Mammary epithelial cell (primary cell): ENCODE measurements at regions not wholly inside any gene's neighbourhood (a gene's known extent, or its start where the extent isn't known, plus 50 kb on each side); places are given as distances from the start of the nearest gene placed in this dataset.

Source experiments
- EZH2 ChIP-seq: IDR thresholded peaks from 2 replicates; pipeline ENCODE4 v1.6.1; 2012; ENCODE audit warnings: low read length, inconsistent platforms, borderline replicate concordance
- TF ChIP-seq, protein P1 (sequence below), 2 donors: IDR thresholded peaks in 1 of 2; conservative IDR thresholded peaks in 1 of 2; 2 replicates each; pipeline ENCODE4 v1.5.1; 2011 to 2012; ENCODE audit warnings: inconsistent platforms in 2 of 2, low read length in 2 of 2, mild to moderate bottlenecking in 2 of 2, control low read depth in 1 of 2, low read depth in 1 of 2; ENCODE audit not compliant: insufficient read depth in 1 of 2; ENCODE audit errors: extremely low read depth in 1 of 2

DNA sequence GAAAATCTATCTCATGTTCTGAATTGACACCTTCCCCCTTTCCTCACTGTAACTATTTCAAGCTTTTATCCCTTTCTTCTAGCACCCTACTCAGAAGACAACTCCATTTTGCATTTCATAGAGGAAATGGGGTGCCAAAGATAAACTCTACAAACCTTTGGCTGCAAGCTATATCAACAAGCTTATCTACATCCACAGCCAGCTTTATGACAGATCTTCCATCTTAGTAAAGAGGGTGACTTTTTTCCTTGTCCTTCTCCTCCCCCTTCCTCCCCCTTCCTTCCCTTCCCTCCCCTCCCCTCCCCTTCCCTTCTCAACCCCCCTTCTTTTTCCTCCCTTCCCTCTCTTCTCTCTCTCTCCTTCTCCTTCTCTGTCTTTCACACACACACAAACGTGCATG lies 58.0 kb upstream of the OLIG3 start:
- TF ChIP-seq, protein P1, sequence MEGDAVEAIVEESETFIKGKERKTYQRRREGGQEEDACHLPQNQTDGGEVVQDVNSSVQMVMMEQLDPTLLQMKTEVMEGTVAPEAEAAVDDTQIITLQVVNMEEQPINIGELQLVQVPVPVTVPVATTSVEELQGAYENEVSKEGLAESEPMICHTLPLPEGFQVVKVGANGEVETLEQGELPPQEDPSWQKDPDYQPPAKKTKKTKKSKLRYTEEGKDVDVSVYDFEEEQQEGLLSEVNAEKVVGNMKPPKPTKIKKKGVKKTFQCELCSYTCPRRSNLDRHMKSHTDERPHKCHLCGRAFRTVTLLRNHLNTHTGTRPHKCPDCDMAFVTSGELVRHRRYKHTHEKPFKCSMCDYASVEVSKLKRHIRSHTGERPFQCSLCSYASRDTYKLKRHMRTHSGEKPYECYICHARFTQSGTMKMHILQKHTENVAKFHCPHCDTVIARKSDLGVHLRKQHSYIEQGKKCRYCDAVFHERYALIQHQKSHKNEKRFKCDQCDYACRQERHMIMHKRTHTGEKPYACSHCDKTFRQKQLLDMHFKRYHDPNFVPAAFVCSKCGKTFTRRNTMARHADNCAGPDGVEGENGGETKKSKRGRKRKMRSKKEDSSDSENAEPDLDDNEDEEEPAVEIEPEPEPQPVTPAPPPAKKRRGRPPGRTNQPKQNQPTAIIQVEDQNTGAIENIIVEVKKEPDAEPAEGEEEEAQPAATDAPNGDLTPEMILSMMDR (conservative IDR thresholded peaks at IDR 0.05 in 1 of 2, IDR thresholded peaks at IDR 0.05 in 1 of 2; ENCODE audit: extremely low read depth in 1 of 2, insufficient read depth in 1 of 2, low read depth in 1 of 2, low read length in 2 of 2), result no peak
- no peak for TF ChIP-seq EZH2
